BE2C (cell line): ENCODE measurements at regions not wholly inside any gene's neighbourhood (a gene's known extent, or its start where the extent isn't known, plus 50 kb on each side); places are given as distances from the start of the nearest gene placed in this dataset.

Experiments used
- DNase-seq: peaks from one replicate; pipeline ENCODE4 v3.0.0-alpha.2; 2020
- H3K27me3 ChIP-seq: fragments of 250-450 bp; sonication (Bioruptor Pico); 2 replicates; pipeline ENCODE4 v1.5.1; 2020; ENCODE audit warnings: mild to moderate bottlenecking
- H3K36me3 ChIP-seq: fragments of 250-450 bp; sonication (Bioruptor Pico); 2 replicates; pipeline ENCODE4 v1.5.1; 2020; ENCODE audit warnings: mild to moderate bottlenecking
- H3K4me1 ChIP-seq: fragments of 250-450 bp; sonication (Bioruptor Pico); 2 replicates; pipeline ENCODE4 v1.5.1; 2020
- H3K4me3 ChIP-seq: 2 replicates; pipeline ENCODE4 v1.5.1; 2011; ENCODE audit warnings: low read depth, low read length
- H3K9me3 ChIP-seq: fragments of 250-450 bp; sonication (Bioruptor Pico); 2 replicates; pipeline ENCODE4 v1.5.1; 2020
- CTCF ChIP-seq: IDR thresholded peaks from 2 replicates; pipeline ENCODE4 v1.5.1; 2012; ENCODE audit warnings: mild to moderate bottlenecking, low read depth, low read length

- H3K4me3 ChIP-seq, result no peak overlapping the region
- H3K36me3 ChIP-seq, result no peaks in the 10 kb centered on the region
- no peak for TF ChIP-seq CTCF
- no peaks in the 10 kb centered on the region for H3K4me1 ChIP-seq
- DNase-seq, result no peak
- H3K27me3 ChIP-seq, result no peaks in the 10 kb centered on the region
- no peaks in the 10 kb centered on the region for H3K9me3 ChIP-seq
These were observed 189.2 kb downstream of the TBXT start for GRCh38 chr6:165978476-165978875.

GRCh38 chr6:165976684-165977083, 191.0 kb downstream of the TBXT start:
- Histone ChIP-seq H3K9me3 (no peaks in the 10 kb centered on the region), H3K4me3 (no peak overlapping the region), H3K27me3 (no peaks in the 10 kb centered on the region), H3K4me1 (no peaks in the 10 kb centered on the region), H3K36me3 (no peaks in the 10 kb centered on the region)
- no peak for DNase-seq
- no peak for TF ChIP-seq CTCF

- no peak overlapping the region for H3K4me3 ChIP-seq
- no peak for TF ChIP-seq CTCF
- H3K4me1 ChIP-seq, result no peaks in the 10 kb centered on the region
- no peaks in the 10 kb centered on the region for H3K27me3 ChIP-seq
- no peaks in the 10 kb centered on the region for H3K36me3 ChIP-seq
- no peak for DNase-seq
- no peaks in the 10 kb centered on the region for H3K9me3 ChIP-seq
These were observed 192.8 kb downstream of the TBXT start for GRCh38 chr6:165974817-165975216.

- DNase-seq, result no peak
- no peaks in the 10 kb centered on the region for H3K27me3 ChIP-seq
- H3K4me3 ChIP-seq, result no peak overlapping the region
- H3K4me1 ChIP-seq, result no peaks in the 10 kb centered on the region
- no peaks in the 10 kb centered on the region for H3K36me3 ChIP-seq
- no peak for TF ChIP-seq CTCF
- no peaks in the 10 kb centered on the region for H3K9me3 ChIP-seq
These were observed 194.2 kb downstream of the TBXT start for GRCh38 chr6:165973473-165973872.

GRCh38 chr6:165972139-165972802, 195.4 kb downstream of the TBXT start:
- DNase-seq, result no peak
- no peak overlapping the region for H3K4me3 ChIP-seq
- H3K27me3 ChIP-seq, result no peaks in the 10 kb centered on the region
- no peak for TF ChIP-seq CTCF
- no peaks in the 10 kb centered on the region for H3K36me3 ChIP-seq
- H3K4me1 ChIP-seq, result no peaks in the 10 kb centered on the region
- H3K9me3 ChIP-seq, result no peaks in the 10 kb centered on the region

- H3K9me3 ChIP-seq, result no peaks in the 10 kb centered on the region
- H3K27me3 ChIP-seq, result no peaks in the 10 kb centered on the region
- H3K4me1 ChIP-seq, result no peaks in the 10 kb centered on the region
- no peak for TF ChIP-seq CTCF
- H3K36me3 ChIP-seq, result no peaks in the 10 kb centered on the region
- H3K4me3 ChIP-seq, result no peak overlapping the region
- no peak for DNase-seq
These were observed 196.4 kb downstream of the TBXT start for GRCh38 chr6:165971202-165971601.
